Bronchial epithelial cell (primary cell): ENCODE measurements at regions not wholly inside any gene's neighbourhood (a gene's known extent, or its start where the extent isn't known, plus 50 kb on each side); places are given as distances from the start of the nearest gene placed in this dataset.

ENCODE experiments used
- DNase-seq: peaks from one replicate; pipeline ENCODE4 v3.0.0-alpha.2; 2010; ENCODE audit warnings: low read depth
- FAIRE-seq: peaks from 2 replicates; lab custom pipeline; 2011; peaks lifted over from hg19 to GRCh38; lab: Jason Lieb, UNC
- H3K27me3 ChIP-seq: 2 replicates; pipeline ENCODE4 v1.5.1; 2011; ENCODE audit warnings: low read length; ENCODE audit not compliant: control insufficient read depth, insufficient read depth
- H3K36me3 ChIP-seq: 2 replicates; pipeline ENCODE4 v1.5.1; 2011; ENCODE audit warnings: low read length; ENCODE audit not compliant: control insufficient read depth, insufficient read depth
- H3K4me3 ChIP-seq: 2 replicates; pipeline ENCODE4 v1.5.1; 2011; ENCODE audit warnings: mild to moderate bottlenecking, low read depth, low read length, control low read depth
- CTCF ChIP-seq: IDR thresholded peaks from 2 replicates; pipeline ENCODE4 v1.5.1; 2011; ENCODE audit warnings: mild to moderate bottlenecking, moderate library complexity, low read length, control low read depth, inconsistent platforms; ENCODE audit not compliant: insufficient read depth, severe bottlenecking

DNA sequence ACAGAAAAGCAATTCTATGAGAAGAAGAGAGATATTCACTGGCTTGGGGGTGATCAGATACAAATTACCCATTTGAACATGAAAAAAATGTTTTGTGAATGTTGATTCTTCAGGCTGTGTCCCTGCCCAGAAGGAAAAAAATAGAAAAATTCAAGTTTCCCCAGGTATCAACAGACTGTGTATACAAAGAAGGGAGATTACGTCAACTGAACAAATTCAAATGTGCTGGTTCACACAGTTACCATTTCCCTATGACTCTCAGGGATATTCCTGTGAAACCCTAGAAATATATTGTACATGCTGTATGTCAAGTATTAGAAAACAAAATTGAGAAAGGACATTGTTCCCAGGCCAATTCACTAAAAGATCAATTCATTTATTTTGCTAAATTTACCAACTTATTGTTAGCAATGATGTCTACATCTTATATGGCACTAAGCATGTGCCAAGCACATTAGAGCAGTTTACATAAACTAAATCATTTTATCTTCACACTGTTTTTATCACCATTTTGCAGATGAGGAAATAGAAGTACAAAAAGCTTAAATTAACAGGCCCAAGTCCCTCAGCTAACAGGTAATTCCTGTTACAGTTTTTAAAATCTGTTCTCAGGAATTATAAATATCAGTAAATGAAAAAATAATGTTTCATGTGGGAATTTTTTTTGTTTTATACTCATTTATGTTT lies 306.7 kb upstream of the ROBO2 start:
- no peak overlapping the region for H3K4me3 ChIP-seq
- H3K36me3 ChIP-seq = no peaks in the 10 kb centered on the region
- DNase-seq (no peak), FAIRE-seq (no peak)
- no peak for TF ChIP-seq CTCF
- no peaks in the 10 kb centered on the region for H3K27me3 ChIP-seq

- H3K4me3 ChIP-seq = no peak overlapping the region
- TF ChIP-seq CTCF = no peak
- no peaks in the 10 kb centered on the region for H3K36me3 ChIP-seq
- FAIRE-seq = no peak
- no peaks in the 10 kb centered on the region for H3K27me3 ChIP-seq
- peak; percentile 62 for DNase-seq
These were observed 304.7 kb upstream of the ROBO2 start for GRCh38 chr3:76735152-76735551.

- Histone ChIP-seq H3K4me3 (no peak overlapping the region), H3K36me3 (no peaks in the 10 kb centered on the region), H3K27me3 (no peaks in the 10 kb centered on the region)
- no peak for DNase-seq
- no peak for TF ChIP-seq CTCF
- no peak for FAIRE-seq
These were observed 286.3 kb upstream of the ROBO2 start for GRCh38 chr3:76753599-76753998.

GRCh38 chr3:76754247-76754646 lies 285.7 kb upstream of the ROBO2 start:
- no peak for TF ChIP-seq CTCF
- DNase-seq (no peak), FAIRE-seq (no peak)
- Histone ChIP-seq H3K36me3 (no peaks in the 10 kb centered on the region), H3K27me3 (no peaks in the 10 kb centered on the region), H3K4me3 (no peak overlapping the region)

GRCh38 chr3:76756577-76756976 lies 283.3 kb upstream of the ROBO2 start:
- H3K36me3 ChIP-seq = no peaks in the 10 kb centered on the region
- DNase-seq = no peak
- no peak for FAIRE-seq
- no peaks in the 10 kb centered on the region for H3K27me3 ChIP-seq
- TF ChIP-seq CTCF = no peak
- no peak overlapping the region for H3K4me3 ChIP-seq

DNA sequence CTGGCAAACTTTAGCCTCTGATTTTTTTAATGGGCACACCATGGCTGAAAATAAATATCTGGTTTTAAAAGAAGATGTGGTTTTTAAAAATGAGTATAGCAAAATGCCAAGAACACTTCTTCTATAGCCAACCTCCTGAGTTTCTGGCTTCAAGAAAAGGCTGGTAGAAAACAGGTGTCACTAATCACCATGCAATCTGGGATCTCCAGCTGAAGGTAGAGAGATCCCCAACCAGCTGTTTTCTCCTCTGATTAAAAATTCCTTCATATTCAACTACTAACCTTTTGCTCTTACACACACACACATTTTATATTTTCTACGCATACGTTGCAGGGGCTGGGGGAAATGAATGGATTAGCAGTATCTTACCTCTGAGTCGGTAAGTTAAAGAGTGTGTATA lies 279.6 kb upstream of the ROBO2 start:
- Histone ChIP-seq H3K27me3 (no peaks in the 10 kb centered on the region), H3K4me3 (no peak overlapping the region), H3K36me3 (no peaks in the 10 kb centered on the region)
- no peak for FAIRE-seq
- TF ChIP-seq CTCF = no peak
- DNase-seq = no peak
